Stromal cell of bone marrow (primary cell): ENCODE measurements at regions not wholly inside any gene's neighbourhood (a gene's known extent, or its start where the extent isn't known, plus 50 kb on each side); places are given as distances from the start of the nearest gene placed in this dataset.
"Not testable (repeated sequence)": the region's sequence is repeated elsewhere in the genome, so short reads cannot be mapped to it uniquely, and the experiment has no call there.

ENCODE experiments used
- DNase-seq: peaks from one replicate; pipeline ENCODE4 v3.0.0-alpha.2; 2012; ENCODE audit warnings: low read depth

DNA sequence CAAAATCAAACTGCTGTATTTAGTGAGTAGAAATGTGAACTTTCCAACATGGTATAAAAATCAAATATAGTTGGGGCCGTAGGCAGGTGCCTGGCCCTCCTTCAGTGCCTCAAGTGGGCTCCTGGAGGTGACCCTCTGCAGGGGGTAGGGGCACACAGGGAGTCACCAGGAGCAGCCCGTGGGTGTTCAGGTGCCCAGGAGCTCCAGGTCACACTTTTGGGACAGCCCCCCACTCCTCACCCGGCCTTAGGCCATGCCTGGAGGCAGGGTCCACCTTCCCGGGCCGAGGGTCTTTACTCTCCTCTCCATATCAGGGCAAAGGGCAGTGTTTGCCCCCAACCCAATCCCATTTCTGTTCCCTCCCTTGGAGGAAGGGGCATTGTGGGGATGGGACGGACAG lies 108.0 kb upstream of the MTAP start:
- no peak for DNase-seq

DNA sequence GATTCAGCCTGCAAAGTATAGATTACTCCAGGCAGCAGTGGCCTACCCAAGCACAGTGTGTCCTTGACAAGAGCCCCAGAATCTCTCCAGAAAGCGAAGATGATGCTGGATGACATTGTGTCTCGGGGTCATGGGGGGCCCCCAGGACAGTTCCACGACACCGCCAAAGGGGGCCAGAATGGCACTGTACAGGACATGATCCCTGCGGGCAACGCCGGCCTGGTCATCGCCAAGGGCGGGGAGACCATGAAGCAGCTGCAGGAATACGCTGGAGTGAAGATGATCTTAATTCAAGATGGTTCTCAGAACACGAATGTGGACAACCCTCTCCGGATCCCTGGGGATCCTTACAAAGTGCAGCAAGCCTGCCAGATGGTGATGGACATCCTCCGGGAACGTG lies 107.0 kb upstream of the MTAP start:
- DNase-seq, result no peak

- no peak for DNase-seq
Measured at GRCh38 chr9:21695874-21696341, 106.5 kb upstream of the MTAP start.

DNA sequence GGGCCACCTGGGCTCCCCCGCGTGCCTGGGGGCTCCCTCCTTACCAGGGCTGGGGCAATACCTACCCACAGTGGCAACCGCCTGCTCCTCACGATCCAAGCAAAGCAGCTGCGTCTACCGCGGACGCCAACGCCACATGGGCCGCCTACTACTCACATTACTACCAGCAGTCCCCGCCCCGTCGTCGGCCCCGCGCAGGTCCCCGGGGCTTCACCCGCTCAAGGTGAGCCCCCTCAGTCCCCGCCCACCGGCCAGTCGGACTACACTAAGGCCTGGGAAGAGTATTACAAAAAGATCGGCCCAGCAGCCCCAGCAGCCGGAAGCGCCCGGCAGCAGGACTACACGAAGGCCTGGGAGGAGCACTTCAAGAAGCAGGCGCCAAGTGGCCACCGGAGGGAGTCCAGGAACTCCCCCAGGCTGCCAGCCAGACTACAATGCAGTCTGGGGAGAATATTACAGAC lies 106.0 kb upstream of the MTAP start:
- no peak for DNase-seq

DNA sequence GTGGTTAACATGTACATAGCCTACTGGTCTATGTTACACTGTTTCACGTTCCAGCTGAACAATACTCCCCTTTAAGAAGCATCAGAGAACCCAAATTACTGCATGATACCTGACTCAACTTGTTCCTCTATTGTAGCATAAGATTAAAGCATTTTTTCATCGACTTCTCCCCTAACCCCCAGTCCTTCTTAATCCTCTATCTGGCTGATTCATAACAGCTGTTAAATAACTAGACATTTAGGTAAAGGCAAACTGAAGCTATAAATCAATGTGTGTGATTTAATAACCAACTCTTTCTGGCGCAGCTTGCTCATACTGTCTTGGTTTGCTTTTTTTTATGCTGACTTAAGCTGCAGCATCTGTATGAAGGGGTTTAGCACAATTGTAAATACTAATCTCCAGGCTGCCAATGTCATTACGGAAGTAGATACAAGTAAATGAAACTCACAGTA lies 94.2 kb upstream of the MTAP start:
- DNase-seq, result no peak

GRCh38 chr9:21708856-21709255 lies 93.6 kb upstream of the MTAP start:
- no peak for DNase-seq

DNA sequence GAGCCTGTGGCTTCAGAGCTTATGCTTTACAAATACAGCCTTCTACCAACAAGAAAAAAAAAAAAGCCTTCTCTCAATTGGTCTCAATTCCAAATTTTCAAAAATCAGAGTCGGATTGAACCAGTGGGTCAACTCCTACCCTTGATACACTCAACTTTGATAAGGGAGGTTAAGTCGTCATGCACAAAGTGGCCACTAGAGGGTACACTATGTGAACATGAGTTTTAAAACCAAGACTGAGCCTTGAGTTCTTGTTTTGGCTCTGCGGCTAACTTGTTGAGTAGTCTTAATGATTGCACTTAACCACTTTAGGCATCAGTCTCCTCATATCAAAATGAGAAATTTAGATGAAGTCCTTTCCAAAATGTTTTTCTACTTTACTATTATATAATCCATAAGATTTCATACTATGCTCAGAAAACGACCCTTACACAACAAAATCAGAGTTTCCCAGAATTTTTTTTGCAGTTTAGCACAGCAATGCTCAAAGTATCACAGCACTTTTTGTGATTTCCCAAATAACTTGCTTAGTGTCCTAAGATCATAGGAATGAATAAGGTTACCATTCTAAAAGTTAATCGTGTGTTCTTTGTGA lies 92.9 kb upstream of the MTAP start:
- no peak for DNase-seq

GRCh38 chr9:21710548-21711191 lies 91.8 kb upstream of the MTAP start:
- no peak for DNase-seq

DNA sequence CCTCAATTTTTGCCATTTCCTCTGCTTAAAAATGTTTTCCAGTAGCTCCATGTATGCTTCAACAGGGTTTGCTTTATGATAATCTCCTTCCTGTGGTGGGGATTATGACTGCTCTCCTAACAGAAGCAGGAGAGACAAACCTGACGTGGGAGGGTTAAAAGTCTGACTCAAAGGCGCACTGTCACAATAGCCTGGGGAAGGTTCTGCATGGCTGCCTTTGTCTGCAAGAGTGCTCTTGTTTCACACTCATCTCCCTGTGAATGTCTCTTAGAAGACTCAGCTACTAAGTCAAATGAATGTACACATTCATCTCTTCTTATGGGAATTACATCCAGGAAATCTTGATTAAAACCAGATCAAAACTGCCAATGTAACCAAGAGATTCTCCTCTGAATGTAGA lies 90.9 kb upstream of the MTAP start:
- DNase-seq, result no peak

DNA sequence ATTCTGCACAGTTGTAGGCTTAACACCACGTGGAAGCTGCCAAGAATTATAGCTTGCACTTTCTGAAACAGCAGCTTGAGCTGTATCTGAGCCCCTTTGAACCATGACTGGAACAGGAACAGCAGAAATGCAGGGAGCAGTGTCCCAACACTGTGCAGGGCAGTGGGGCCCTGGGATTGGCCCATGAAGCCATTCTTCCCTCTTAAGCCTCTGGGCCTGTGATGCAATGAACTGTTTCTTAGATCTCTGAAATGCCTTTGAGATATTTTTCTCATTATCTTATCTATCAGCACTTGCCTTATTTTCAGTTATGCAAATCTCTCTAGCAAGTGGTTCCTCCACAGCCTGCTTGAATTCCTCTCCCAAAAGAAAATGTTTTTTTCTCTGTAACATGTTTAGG lies 87.0 kb upstream of the MTAP start:
- no peak for DNase-seq

DNA sequence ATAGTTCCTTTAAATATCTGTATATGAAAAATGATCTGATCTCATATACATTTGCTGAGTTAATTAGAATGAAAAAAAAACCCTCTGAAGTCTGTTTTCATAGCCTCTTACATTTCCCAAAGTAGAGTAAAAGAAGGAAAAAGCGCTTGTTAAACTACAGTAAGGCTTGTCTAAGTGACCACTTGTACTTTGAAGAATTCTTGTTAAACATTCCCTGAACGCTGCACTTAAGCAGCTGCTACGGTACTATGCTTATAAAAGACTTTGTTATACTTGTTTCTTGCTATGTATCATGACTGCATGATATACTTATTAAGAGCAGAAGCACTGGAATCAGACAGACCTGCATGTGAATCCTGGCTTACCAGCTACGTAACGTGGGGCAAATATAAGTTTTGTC lies 81.7 kb upstream of the MTAP start:
- no peak for DNase-seq

DNA sequence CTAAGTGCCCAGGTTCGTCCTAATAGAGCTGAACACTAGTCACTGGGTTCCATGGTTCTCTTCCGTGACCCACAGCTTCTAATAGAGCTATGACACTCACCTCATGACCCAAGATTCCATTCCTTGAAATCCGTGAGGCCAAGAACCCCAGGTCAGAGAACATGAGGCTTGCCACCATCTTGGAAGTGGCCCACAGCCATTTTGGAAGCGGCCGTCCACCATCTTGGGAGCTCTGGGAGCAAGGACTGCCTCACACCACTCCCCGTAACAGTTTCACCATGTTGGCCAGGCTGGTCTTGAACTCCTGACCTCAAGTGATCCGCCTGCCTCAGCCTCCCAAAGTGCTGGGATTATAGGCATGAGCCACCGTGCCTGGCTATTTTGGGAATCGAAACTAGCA lies 75.0 kb upstream of the MTAP start:
- DNase-seq, result not testable (repeated sequence)

DNA sequence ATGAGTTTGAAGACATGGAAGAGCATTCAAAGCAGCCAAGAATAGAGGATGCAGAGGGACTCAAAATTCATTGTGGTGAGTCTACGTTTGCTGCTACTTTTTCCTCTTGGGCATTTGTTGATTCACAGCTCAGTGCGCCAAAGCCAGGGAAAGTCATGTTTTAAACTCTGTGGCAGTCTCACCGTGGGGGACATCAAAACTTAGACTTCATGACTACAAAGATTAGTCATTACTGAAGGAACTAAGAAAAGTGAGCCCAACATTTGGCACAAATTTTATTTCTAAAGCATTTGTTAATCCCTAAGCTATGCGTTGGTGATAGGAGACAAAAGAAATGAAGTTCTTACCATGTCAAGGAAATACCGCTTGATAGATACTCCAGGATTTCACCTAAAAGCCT lies 73.7 kb upstream of the MTAP start:
- peak; percentile 65 for DNase-seq

DNA sequence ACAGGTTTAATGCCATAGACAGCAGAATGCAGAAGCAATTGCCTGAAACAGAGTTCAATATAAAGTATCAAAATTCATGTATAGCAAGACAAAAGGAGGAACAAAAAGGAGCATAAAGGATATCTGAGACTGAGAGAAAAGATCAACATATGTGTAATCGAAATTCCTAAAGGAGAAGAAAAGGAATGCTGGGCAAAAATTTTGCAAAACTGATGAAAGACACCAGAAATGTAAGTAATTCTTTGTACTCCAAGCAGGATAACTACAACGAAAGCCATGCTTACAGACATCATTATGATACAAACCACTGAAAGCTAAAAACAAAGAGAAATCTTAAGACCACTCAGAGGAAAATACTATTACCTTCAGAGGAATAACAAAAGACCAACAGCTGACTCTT lies 72.8 kb upstream of the MTAP start:
- DNase-seq, result no peak

DNA sequence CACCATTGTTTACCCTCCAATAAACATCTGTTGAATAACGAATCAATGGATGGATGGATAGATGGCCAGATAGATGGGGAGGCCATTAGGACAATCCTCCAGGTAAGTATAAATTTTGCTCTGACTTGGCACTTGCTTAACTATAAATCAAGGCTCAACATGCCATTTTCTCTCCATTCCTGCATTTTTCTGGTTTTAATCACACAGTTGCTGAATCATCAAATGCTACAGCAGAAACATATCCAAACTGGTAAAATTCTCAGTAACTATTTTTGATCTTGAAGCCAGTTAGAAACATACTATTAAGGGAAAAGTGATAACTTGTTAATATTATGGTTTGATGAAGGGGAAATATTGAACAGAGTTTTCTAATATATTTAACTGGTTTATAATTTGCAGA lies 71.5 kb upstream of the MTAP start:
- no peak for DNase-seq

GRCh38 chr9:21741151-21741550 lies 61.3 kb upstream of the MTAP start:
- DNase-seq, result peak; percentile 61

DNA sequence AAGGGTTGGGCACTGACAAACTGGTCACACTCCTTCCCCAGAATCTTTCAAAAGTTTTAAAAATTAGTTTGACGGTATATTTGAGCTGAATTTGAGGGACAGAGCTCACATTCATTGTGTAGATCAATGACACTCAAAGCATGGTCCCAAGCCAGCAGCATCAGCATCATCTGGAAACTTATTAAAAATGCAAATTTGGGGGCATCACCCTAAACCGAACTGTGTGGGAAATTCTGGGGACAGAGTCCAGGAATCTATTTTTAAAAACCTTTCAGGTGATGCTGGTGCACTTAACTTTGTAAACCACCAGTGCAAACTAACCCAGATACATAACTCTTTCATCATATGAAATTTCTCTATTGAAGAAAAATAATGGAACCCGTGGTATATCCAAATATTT lies 58.1 kb upstream of the MTAP start:
- DNase-seq, result no peak

DNA sequence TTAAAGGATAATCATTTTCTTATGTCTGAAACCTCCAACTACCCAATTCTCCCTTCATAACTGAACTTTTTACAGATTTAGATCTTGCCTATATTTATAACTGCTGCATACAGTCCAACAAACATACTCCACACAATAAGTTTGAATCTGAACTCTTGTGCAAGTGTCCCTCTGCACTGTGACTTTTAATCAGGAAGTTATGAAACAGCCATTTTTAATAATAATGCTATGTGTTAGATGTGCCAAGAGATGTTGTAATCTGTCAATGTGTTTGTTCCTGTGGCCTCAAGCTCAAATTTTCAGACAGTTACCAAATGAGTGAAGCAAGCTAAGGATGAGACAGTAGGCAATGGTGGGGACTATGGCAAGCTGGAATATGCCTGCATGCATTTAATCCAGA lies 57.6 kb upstream of the MTAP start:
- peak; percentile 49 for DNase-seq

GRCh38 chr9:21746550-21746949 lies 55.9 kb upstream of the MTAP start:
- no peak for DNase-seq

- DNase-seq, result no peak
Measured at GRCh38 chr9:21747175-21747574, 55.3 kb upstream of the MTAP start.

DNA sequence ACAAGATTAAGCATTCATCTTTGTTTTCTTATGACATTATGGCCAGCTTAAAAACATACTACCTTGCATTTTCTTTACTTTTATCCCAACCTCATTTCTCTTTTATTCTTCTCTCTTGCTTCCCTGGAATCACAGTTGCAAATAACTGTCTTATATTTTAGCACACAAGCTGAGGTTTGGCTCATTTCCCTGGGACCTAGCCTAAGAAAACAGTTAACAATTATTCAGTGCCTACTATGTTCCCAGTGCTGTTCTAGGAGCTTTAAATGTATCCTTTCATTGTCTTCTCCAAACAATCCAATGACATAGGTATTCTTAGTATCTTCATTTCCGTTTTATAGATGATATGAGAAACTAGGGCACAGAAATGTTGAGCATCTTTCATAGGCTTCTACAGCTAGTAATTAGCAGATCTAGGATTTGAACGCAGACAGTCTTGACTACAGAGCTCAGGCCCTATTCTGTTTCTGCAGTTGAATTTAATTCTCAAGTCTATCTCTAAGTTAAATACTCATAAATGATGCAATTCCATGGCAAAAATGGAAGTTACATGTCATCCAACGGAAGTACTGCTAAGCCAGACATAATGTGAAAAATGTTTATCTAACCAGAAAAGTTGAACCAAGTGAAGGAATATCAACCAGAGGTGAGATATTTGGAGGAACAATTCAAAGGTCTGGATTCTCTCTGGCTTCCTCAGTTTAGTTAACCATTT lies 52.3 kb upstream of the MTAP start:
- DNase-seq, result no peak

DNA sequence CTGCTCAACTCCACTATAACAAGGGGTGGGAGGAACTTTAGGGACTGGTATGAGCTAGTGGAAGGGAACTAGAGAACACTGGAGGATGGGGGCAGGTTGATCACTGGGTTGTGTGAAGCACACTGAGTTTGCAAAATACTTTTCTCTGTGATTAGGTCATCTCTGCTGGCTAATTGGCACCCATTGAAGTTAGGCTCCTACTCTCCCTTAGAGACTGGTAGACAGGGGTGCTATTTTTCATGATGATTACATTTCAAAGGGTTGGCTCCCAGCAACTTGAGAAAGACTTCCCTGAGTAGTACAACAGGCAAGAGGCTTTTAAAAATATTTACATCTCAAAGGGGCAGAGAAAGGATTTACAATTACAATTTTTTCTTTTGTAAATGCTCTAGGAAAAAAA lies 50.4 kb upstream of the MTAP start:
- DNase-seq, result no peak
